GM23248 (cell line): ENCODE measurements at regions not wholly inside any gene's neighbourhood (a gene's known extent, or its start where the extent isn't known, plus 50 kb on each side); places are given as distances from the start of the nearest gene placed in this dataset.

ENCODE experiments used
- EZH2 ChIP-seq: fragments of 200-600 bp; sonication (generic); IDR thresholded peaks from 2 replicates; pipeline ENCODE4 v1.6.1; 2018; ENCODE audit warnings: antibody characterized with exemption, mild to moderate bottlenecking; ENCODE audit not compliant: insufficient read depth, poor library complexity, severe bottlenecking
- EZH2phosphoT487 ChIP-seq: fragments of 200-600 bp; sonication (generic); IDR thresholded peaks from 2 replicates; pipeline ENCODE4 v1.6.1; 2018; ENCODE audit warnings: antibody characterized with exemption, moderate library complexity, mild to moderate bottlenecking, low read depth; ENCODE audit not compliant: insufficient read depth

DNA sequence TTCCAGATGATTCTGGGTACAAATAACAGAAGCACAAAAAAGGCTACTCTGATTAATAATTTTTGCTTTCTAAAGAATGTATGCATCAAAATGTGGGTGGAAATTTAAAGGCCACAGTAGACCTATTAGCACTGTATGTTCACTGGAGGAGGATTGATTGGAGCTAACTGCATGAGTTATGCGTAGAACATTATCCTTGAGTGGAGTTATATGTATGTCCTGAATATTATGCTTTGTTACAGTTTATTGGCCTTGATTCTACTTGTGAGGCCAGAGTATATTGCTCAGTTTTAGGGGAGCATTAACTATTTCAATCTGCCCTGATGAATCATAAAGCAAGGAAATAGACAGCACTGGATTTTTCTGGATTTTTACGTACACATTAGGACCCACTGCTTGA lies 87.9 kb downstream of the CDCA7 start:
- TF ChIP-seq EZH2 (no peak), EZH2phosphoT487 (no peak)
